Uterus (tissue), 2 donors: ENCODE measurements at regions not wholly inside any gene's neighbourhood (a gene's known extent, or its start where the extent isn't known, plus 50 kb on each side); places are given as distances from the start of the nearest gene placed in this dataset.

ENCODE experiments used
- CTCF ChIP-seq, 4 experiments: fragments of 200-600 bp in 2 of 4; fragments of 450-650 bp in 2 of 4; sonication (generic) in 2 of 4; IDR thresholded peaks; one replicate each; pipeline ENCODE4 v1.5.1; 2016 to 2019; ENCODE audit warnings: antibody characterized with exemption in 4 of 4, mild to moderate bottlenecking in 2 of 4, moderate library complexity in 1 of 4
- POLR2A ChIP-seq, 2 donors: fragments of 450-650 bp; IDR thresholded peaks; one replicate each; pipeline ENCODE4 v1.6.1; 2016; ENCODE audit warnings: antibody characterized with exemption in 2 of 2, mild to moderate bottlenecking in 1 of 2, moderate library complexity in 1 of 2

DNA sequence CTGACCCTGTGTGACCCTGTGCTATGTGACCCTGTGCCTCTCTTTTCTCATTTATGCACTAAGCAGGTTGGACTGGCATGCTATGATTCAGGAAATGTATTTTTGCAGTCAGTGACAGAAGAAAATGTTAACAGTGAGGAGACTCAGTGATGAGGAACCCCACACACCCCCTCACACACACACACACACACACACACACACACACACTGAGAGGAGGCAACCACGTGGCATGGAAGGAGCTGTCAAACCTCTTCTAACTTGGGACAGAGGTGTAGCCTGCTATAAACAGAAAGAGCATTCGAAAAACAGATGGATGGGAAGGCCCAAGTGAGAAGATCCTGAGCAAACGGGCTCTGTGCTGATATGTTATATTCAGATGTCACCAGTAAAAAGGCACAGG, 57.9 kb upstream of the GRIA1 start:
- TF ChIP-seq CTCF (IDR thresholded peaks at IDR 0.05) (no peak), POLR2A (IDR thresholded peaks at IDR 0.05) (no peak)
